HG03066 (cell line): ENCODE measurements at regions not wholly inside any gene's neighbourhood (a gene's known extent, or its start where the extent isn't known, plus 50 kb on each side); places are given as distances from the start of the nearest gene placed in this dataset.
"Not testable (repeated sequence)": the region's sequence is repeated elsewhere in the genome, so short reads cannot be mapped to it uniquely, and the experiment has no call there.

ENCODE experiments used
- ATAC-seq: cut with Tn5 transposase; IDR thresholded peaks from one replicate; pipeline ENCODE4 v1.9.1; 2021; ENCODE audit warnings: low read depth; ENCODE audit not compliant: unreplicated experiment

DNA sequence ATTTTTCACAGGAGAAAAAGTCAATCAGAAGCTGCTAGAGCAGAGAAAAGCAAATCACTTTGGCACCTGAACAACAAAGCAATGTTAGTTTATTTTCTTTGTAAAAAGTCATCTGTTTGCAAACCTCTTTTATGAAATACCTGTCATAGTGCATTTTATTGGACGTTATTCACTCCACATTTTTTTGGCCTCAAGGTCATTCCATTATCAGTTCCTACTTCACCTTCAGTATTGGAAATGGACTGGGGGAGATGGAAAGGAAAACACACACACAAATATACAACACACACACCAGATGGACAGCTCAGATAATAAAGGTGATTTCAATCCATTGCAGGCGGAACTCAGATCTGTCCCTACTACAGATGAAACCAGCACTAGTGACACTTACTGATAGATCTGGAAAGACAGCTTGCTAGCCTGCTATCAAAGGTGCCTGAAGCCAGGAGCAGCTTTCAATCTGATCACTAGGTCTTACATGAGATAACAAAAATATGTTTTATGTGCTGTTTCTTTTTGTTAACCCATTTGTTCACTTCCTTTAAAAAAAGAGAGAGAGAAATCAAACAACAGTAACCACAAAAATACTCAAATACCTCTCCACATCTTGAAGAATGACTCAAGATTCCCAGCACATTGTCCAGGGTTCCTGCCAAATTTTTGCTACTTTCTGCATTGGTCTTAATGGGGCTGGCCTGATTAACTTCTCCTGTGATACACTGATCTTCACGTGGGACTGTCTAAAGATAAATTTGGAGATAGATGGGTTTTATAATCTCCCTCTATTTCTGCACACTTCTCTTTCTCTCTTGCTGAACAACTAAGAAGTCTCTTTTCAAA, 844.3 kb upstream of the TENM4 start:
- no peak for ATAC-seq

DNA sequence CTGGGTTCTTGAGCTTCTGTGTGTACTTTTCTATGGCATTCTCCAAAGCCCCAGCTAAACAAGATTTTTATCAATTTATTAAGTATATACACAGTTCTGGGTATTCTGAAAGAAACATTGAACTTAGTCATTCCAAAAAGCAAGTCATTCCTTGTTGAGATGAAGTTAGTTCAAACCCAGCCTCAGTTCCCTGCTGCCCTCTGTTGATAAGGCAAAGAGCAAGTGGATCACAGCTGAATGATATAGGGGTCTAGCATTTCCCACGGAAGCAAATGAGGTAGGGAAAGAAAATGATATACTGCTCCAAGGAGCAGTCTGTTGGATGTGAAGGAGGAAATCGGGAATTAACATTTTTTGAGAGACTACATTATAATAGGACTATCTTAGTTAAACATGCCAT, 841.8 kb upstream of the TENM4 start:
- no peak for ATAC-seq

DNA sequence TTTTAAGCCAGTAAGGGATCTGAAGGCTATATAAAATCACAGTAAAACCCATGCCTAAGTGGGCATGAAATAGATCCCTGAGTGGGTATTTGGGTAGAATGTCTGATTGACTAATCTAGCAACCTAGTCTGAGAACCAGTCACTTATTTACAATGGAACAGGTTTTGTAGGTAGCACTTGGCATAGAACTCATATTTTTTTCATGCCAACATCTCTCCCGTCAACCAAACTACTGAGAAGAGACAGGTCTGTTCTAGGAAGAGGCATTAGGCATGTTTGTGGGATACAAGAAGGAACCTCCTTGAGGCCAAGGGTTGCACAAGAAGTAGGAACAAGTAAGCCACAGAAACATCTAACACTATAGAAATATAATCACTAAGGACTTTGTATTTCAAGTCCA, 840.4 kb upstream of the TENM4 start:
- no peak for ATAC-seq

DNA sequence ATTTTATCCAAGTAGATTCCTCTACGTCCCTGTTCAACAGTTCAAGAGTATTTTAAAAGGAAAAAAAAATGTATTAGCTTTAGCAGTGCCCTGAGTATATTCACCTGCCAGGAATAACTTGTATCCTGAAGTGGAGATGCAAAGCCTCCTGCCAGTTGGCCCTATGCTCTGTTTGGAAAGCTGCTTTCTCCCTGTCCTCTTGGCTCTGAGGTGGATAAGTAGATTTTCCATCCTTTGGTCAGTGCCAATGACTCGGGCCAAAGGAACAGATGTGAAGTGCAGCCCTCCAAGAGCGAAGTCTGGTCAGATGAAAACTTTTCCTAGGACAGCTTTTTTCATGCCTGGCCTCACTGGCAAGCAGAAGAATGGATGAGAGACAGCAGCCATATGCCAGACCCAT, 839.9 kb upstream of the TENM4 start:
- no peak for ATAC-seq

GRCh38 chr11:80261776-80262175, 820.9 kb upstream of the TENM4 start:
- ATAC-seq = no peak

DNA sequence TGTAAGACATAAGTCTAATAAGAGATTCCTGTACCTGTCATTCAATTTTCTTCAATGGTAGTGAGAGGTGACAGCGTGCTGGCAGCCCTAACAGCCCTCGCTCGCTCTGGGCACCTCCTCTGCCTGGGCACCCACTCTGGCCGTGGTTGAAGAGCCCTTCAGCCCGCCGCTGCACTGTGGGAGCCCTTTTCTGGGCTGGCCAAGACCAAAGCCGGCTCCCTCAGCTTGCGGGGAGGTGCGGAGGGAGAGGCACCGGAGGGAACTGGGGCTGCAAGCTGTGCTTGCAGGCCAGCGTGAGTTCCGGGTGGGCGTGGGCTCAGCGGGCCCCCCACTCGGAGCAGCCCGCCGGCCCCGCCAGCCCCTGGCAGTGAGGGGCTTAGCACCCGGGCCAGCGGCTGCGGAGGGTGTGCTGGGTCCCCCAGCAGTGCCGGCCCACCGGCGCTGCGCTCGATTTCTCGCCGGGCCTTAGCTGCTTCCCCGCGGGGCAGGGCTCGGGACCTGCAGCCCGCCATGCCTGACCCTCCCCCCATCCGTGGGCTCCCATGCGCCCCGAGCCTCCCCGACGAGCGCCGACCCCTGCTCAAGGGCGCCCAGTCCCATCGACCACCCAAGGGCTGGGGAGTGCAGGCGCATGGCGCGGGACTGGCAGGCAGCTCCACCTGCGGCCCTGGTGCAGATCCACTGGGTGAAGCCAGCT, 816.6 kb upstream of the TENM4 start:
- ATAC-seq = not testable (repeated sequence)

GRCh38 chr11:80255021-80255420, 814.2 kb upstream of the TENM4 start:
- ATAC-seq = no peak

DNA sequence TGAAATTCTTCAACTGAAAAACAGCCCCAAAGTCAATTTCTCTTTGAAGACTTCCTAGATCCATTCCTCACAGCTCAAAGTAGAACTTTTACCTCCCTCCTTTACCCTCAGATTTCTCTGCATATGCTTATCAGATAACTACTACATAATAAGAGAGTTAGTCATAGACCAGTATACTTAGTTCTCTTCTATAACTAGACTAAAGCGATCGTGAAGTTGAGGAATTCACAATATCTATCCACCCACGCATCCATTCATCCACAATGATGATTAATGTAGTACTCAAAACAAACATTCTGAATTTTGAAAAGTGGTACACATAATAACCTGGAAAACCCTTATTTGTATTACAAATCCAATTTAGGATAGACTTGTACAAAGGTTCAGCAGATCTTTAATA, 800.9 kb upstream of the TENM4 start:
- no peak for ATAC-seq

DNA sequence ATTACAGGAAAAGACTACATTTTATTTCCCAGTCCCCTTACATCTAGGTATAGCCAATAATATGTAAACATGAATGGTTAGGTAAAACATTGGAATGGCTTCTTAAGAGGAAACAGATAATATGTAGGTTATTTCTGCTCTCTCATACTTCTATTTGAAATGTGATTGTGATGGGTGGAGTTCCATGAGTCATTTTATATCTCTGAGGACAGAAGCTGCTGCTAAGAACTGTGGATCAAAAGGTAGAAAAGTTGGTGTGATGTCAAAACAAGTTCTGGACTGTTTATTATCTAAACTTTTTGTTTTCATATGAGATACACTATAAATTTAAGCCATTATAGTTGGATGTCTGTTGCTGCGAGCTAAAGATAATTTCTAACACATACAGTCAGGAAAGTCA, 799.4 kb upstream of the TENM4 start:
- no peak for ATAC-seq

DNA sequence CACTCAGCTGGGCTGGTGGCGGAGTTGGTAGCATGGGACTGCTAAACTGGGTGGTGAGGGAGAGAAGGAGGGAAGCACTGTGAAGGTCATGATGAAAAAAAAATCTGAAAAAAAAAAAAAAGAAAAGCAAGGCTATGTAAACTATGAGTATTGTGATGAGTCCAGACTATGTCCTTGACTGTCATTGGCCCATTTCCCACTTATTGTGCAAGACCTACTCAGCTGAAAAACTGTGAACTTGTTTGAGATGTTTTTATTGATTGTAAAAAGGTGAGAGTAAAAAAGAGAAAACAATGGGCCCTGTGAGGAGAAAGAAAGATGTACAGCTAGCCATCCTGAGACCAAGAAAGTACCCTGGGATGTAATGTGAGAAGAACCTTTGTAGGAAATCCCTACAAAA, 798.4 kb upstream of the TENM4 start:
- no peak for ATAC-seq

- ATAC-seq = no peak
These were observed 787.1 kb upstream of the TENM4 start for GRCh38 chr11:80227915-80228314.

- no peak for ATAC-seq
These were observed 773.6 kb upstream of the TENM4 start for GRCh38 chr11:80214413-80214812.

DNA sequence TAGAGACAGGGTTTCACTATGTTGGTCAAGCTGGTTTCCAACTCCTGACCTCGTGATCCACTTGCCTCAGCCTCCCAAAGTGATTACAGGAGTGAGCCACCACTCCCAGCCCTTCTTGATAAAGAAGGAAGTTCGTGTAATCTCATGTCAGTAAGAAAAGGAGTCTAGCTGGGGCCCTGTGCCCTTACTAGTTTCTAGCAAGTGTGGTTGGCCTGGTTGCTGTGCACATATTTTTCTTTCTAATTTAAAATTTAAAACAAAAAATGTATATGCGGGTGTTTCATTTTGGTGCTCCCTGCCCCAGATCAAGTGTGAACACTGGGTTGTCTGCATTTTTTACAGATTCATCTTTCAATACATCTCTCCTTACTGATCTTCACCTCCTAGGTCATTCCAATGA, 770.8 kb upstream of the TENM4 start:
- no peak for ATAC-seq

DNA sequence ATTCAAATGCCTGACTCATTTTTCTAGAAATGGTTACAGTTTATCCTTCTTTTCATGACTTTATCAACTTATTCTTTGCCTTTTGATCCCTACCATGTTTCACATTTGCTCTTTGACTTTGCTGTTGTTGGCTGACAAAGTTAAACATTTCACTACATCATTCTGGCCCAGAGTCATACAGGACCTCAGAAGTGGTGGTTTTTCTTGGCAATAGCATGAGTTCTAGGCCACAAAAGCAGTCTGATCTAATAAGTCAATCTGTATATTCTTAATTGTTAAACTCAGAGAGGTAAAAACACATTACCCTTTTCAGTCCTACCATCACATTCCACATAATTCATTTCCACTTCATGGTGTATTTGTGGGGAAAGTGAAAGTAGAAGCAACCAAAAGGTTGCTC, 763.2 kb upstream of the TENM4 start:
- no peak for ATAC-seq

- ATAC-seq = no peak
These were observed 756.2 kb upstream of the TENM4 start for GRCh38 chr11:80196932-80197554.

- no peak for ATAC-seq
These were observed 755.2 kb upstream of the TENM4 start for GRCh38 chr11:80196041-80196440.

DNA sequence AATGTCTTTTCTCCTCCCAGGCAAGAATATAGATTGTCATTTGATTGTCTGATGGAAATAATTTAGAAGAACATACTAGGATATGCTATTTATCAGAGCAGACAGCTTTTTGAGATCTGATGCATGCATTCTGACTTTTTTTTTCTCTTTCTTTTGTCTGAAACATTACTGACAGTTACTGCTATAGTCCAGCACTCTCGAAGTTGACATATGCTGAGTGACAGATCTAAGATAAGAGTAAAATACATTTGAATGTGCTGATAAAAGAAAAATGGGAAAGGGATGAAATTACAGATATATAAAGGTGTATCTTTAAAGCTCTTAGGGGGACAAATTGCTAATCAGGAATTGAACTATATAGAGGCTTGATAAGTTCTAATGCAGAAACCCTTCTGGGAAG, 753.8 kb upstream of the TENM4 start:
- ATAC-seq = no peak

DNA sequence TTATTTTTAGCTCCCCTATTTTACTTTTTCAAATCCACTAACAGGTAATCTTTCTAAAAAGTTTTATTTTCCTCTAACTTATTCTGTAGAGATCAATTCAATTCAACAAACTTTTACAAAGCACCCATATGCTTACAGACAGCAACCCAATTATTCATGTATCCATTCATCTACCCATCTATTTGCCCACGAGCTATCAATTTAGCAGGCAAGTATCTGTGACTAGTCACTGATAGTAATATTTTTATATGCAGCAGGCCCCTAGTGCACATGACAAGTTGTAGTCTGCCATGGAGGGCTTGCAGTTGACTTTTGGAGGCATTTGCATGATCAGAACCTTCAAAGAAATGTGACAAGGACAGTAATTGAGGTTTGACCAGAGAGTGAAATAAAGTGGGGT, 753.2 kb upstream of the TENM4 start:
- no peak for ATAC-seq

- ATAC-seq = no peak
These were observed 747.3 kb upstream of the TENM4 start for GRCh38 chr11:80188076-80188627.

- ATAC-seq = no peak
These were observed 745.9 kb upstream of the TENM4 start for GRCh38 chr11:80186692-80187091.

DNA sequence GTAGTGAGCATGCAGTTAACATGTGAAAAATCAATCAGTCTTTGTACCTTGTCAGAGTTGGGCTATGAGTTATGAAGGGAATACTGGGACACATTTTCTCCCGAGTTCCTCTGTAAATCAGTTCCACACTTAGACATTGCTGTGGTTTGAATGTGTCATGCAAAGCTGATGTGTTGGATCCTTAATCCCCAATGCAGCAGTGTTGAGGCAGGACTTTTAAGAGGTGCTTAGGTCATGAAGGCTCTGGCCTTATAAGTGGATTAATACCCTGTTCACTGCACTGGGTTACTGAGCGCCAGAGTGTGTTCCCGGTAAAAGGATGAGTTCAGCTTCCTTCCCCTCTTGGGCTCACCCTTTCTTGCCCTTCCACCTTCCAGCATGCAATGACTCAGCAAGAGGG, 742.1 kb upstream of the TENM4 start:
- ATAC-seq = no peak
